Osteoblast (primary cell): ENCODE measurements at regions not wholly inside any gene's neighbourhood (a gene's known extent, or its start where the extent isn't known, plus 50 kb on each side); places are given as distances from the start of the nearest gene placed in this dataset.

Experiments used
- DNase-seq: peaks from one replicate; pipeline ENCODE4 v3.0.0; 2011; ENCODE audit warnings: low spot score, mixed read lengths; ENCODE audit not compliant: insufficient read length; ENCODE audit errors: missing footprints
- H2AFZ ChIP-seq: 2 replicates; pipeline ENCODE4 v1.6.0; 2011; ENCODE audit warnings: mild to moderate bottlenecking, low read length
- H3K27ac ChIP-seq: 2 replicates; pipeline ENCODE4 v1.5.1; 2011; ENCODE audit warnings: mild to moderate bottlenecking, low read depth, low read length, moderate library complexity
- H3K27me3 ChIP-seq: 2 replicates; pipeline ENCODE4 v1.6.0; 2012; ENCODE audit warnings: mild to moderate bottlenecking, control low read depth, inconsistent platforms, low read length, moderate library complexity; ENCODE audit not compliant: insufficient read depth
- H3K36me3 ChIP-seq: 2 replicates; pipeline ENCODE4 v1.5.1; 2011; ENCODE audit warnings: mild to moderate bottlenecking, low read length, control low read depth, moderate library complexity; ENCODE audit not compliant: insufficient read depth
- H3K4me1 ChIP-seq: 2 replicates; pipeline ENCODE4 v1.5.1; 2011; ENCODE audit warnings: mild to moderate bottlenecking, low read length, control low read depth, moderate library complexity; ENCODE audit not compliant: insufficient read depth
- H3K4me2 ChIP-seq: 2 replicates; pipeline ENCODE4 v1.6.0; 2011; ENCODE audit warnings: mild to moderate bottlenecking, low read length; ENCODE audit not compliant: insufficient read depth
- H3K4me3 ChIP-seq: fragments of 200-600 bp; sonication (generic); 3 replicates; pipeline ENCODE4 v1.5.1; 2012; ENCODE audit warnings: mild to moderate bottlenecking, low read length, inconsistent platforms; ENCODE audit not compliant: insufficient read depth
- H3K79me2 ChIP-seq: 2 replicates; pipeline ENCODE4 v1.6.0; 2012; ENCODE audit warnings: mild to moderate bottlenecking, low read length, control low read depth, inconsistent platforms; ENCODE audit not compliant: insufficient read depth
- H3K9me3 ChIP-seq: 2 replicates; pipeline ENCODE4 v1.5.1; 2011; ENCODE audit warnings: low read depth, low read length, control low read depth
- H4K20me1 ChIP-seq: 2 replicates; pipeline ENCODE4 v1.6.0; 2012; ENCODE audit warnings: mild to moderate bottlenecking, low read length, control low read depth; ENCODE audit not compliant: insufficient read depth
- TF ChIP-seq, protein P1 (sequence below): IDR thresholded peaks from 2 replicates; pipeline ENCODE4 v1.5.1; 2011; ENCODE audit warnings: mild to moderate bottlenecking, low read depth, low read length, moderate library complexity; ENCODE audit errors: extremely low read depth

- Histone ChIP-seq H3K4me3 (no peak overlapping the region), H3K4me2 (no peak overlapping the region), H2AFZ (no peak overlapping the region), H3K9me3 (peaks cover 2% of the 10 kb centered on the region), H3K36me3 (no peaks in the 10 kb centered on the region), H3K27ac (no peak overlapping the region), H4K20me1 (no peaks in the 10 kb centered on the region), H3K79me2 (no peaks in the 10 kb centered on the region), H3K4me1 (no peaks in the 10 kb centered on the region), H3K27me3 (no peaks in the 10 kb centered on the region)
- TF ChIP-seq, protein P1, sequence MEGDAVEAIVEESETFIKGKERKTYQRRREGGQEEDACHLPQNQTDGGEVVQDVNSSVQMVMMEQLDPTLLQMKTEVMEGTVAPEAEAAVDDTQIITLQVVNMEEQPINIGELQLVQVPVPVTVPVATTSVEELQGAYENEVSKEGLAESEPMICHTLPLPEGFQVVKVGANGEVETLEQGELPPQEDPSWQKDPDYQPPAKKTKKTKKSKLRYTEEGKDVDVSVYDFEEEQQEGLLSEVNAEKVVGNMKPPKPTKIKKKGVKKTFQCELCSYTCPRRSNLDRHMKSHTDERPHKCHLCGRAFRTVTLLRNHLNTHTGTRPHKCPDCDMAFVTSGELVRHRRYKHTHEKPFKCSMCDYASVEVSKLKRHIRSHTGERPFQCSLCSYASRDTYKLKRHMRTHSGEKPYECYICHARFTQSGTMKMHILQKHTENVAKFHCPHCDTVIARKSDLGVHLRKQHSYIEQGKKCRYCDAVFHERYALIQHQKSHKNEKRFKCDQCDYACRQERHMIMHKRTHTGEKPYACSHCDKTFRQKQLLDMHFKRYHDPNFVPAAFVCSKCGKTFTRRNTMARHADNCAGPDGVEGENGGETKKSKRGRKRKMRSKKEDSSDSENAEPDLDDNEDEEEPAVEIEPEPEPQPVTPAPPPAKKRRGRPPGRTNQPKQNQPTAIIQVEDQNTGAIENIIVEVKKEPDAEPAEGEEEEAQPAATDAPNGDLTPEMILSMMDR: no peak
- DNase-seq: no peak
Measured at GRCh38 chr4:164023214-164023613, 528.7 kb downstream of the TMA16 start.

DNA sequence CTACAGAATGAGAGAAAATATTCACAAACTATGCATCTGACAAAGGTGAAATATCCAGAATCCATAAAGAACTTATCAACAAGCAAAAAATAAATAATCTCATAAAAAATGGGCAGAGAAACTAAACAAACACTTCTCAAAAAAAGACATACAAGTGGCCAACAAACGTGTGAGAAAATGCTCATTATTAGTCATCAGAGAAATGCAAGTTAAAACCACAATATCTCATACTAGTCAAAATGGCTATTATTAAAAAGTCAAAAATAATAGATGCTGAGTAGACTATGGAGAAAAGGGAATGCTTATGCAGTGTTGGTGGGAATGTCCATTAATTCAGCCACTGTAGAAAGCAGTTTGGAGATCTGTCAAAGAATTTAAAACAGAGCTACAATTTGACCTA is 533.3 kb downstream of the TMA16 start:
- H3K79me2 ChIP-seq: no peaks in the 10 kb centered on the region
- no peaks in the 10 kb centered on the region for H3K27me3 ChIP-seq

DNA sequence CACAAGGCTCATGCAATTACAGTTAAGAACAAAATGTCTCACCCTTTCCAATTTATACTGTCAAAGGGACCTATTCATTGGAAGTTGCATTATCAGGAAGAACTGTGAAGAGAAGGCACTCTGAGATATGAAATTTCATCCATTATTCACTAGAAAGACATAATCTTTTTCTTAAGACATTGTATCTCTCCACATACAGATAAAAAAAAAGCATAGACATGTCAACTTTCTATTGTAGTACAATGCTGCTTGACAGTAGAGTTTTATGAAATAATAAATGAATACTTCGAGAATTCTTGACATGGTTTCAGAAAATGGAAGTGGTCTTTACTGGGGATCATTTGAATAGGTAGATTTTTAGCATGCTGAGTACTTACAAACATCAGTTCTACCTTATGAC is 545.0 kb downstream of the TMA16 start:
- H3K79me2 ChIP-seq: no peaks in the 10 kb centered on the region
- H3K27ac ChIP-seq: no peak overlapping the region
- H3K9me3 ChIP-seq: no peaks in the 10 kb centered on the region
- no peaks in the 10 kb centered on the region for H3K36me3 ChIP-seq
- no peak overlapping the region for H3K4me2 ChIP-seq
- no peaks in the 10 kb centered on the region for H4K20me1 ChIP-seq
- TF ChIP-seq, protein P1: no peak
- no peak overlapping the region for H3K4me3 ChIP-seq
- DNase-seq: no peak
- H2AFZ ChIP-seq: no peak overlapping the region
- no peaks in the 10 kb centered on the region for H3K4me1 ChIP-seq
- no peaks in the 10 kb centered on the region for H3K27me3 ChIP-seq

More for the DNA sequence above, 533.3 kb downstream of the TMA16 start:
- Histone ChIP-seq H3K4me1 (no peaks in the 10 kb centered on the region), H3K9me3 (no peaks in the 10 kb centered on the region), H3K4me2 (no peak overlapping the region), H2AFZ (no peak overlapping the region), H3K36me3 (no peaks in the 10 kb centered on the region), H4K20me1 (no peaks in the 10 kb centered on the region), H3K4me3 (no peak overlapping the region), H3K27ac (no peak overlapping the region)
- TF ChIP-seq, protein P1: no peak
- no peak for DNase-seq

DNA sequence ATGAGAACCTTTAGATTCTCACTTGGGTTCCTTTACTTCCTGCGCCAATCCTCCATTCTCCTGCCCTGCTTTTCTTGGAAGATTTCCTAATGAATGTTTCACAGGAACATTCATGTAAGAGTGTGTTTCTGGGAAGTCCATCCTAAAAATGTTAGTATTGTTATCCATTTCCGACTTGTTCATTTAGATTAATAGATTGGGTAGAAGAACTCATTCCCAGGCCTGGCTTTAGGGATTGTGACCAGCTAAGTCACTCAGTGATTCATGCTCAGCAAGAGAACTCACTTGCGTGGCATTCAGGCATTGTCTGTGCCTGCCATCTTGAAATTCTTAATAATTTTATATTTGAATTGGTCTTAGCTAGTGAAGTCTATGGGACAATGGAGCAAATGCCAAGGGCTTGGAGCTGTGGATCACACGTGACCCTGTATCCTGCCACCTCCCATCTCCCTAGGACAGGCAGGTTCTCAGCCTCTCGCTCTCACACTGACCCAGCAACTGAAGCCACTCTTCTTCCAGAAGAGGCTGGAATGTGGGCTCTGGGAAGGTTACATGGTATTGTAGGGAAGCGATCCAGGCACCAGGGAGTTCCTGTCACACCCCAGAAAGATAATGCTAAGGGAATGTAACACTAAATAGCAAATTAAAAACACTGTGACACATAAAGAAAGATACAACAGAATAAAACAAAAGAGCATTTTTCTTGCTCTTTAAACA is 562.1 kb downstream of the TMA16 start:
- Histone ChIP-seq H3K27me3 (no peaks in the 10 kb centered on the region), H3K4me1 (no peaks in the 10 kb centered on the region), H3K4me3 (no peak overlapping the region), H3K4me2 (no peak overlapping the region), H3K79me2 (no peaks in the 10 kb centered on the region), H3K9me3 (no peaks in the 10 kb centered on the region), H2AFZ (no peak overlapping the region), H4K20me1 (no peaks in the 10 kb centered on the region), H3K27ac (no peak overlapping the region), H3K36me3 (no peaks in the 10 kb centered on the region)
- TF ChIP-seq, protein P1: no peak
- DNase-seq: no peak
